ENCODE measurements at regions not wholly inside any gene's neighbourhood (a gene's known extent, or its start where the extent isn't known, plus 50 kb on each side); places are given as distances from the start of the nearest gene placed in this dataset.

- TF ChIP-seq CTCF (IDR thresholded peaks at IDR 0.05) (no peak), POLR2A (IDR thresholded peaks at IDR 0.05) (no peak)
Observed at GRCh38 chr11:70891844-70892380, 360.5 kb downstream of the SHANK2 start.
